HG03520 (cell line): ENCODE measurements at regions not wholly inside any gene's neighbourhood (a gene's known extent, or its start where the extent isn't known, plus 50 kb on each side); places are given as distances from the start of the nearest gene placed in this dataset.

ENCODE experiments used
- ATAC-seq: cut with Tn5 transposase; IDR thresholded peaks from one replicate; pipeline ENCODE4 v1.9.1; 2021; ENCODE audit warnings: mild to moderate bottlenecking, moderate library complexity; ENCODE audit not compliant: unreplicated experiment

DNA sequence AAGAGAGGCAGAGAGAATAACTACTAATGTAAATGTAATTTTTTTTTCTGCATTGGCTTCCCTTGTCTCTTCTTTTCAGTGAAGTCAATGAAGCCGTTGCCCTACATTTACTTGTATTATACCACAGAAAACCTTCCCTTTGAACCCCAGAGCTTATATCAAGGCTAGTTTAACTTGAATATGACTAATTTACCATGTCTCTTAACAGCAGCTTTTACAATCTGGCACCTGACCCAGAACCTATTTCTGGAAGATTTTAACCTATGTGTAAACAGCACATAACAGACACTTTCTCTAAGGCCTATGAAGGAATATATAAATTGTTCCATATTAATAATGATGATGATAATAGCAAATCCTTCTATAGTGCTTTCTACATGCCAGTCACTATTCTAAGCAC, 580.5 kb upstream of the NXPH2 start:
- no peak for ATAC-seq

GRCh38 chr2:139359818-139360217, 579.6 kb upstream of the NXPH2 start:
- ATAC-seq, result no peak

DNA sequence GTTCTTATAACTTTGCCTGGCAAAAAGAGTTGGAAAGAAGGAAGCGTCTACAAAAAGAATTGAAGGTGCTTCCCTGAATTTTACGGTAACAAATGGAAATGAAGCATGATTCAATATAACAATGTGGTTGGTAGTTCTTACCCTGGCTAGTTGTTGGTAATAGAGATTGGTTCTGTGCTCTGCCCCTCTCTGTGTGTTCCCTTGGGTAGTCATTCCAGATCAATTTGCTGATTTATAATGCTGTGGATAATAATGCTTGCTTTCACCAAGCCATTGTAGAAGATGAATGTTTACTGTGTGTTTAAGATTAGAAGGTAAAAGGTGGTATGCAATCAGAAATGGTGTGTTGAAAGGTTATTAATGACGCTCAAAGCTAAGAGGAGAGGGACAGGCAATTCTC, 577.8 kb upstream of the NXPH2 start:
- ATAC-seq, result no peak

- no peak for ATAC-seq
These were observed 574.3 kb upstream of the NXPH2 start for GRCh38 chr2:139354518-139354917.

DNA sequence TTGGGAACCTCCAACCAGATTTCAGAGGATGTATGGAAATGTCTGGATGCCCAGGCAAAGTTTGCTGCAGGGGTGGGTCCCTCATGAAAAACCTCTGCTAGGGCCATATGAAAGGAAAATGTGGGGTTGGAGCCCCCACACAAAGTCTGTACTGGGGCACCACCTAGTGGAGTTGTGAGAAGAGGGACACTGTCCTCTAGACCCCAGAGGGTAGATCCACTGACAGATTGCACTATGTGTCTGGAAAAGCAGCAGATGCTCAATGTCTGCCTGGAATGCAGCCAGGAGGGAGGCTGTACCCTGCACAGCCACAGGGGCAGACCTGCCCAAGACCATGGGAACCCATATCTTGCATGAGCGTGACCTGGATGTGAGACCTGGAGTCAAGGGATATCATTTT, 573.7 kb upstream of the NXPH2 start:
- no peak for ATAC-seq

- ATAC-seq, result no peak
These were observed 537.1 kb upstream of the NXPH2 start for GRCh38 chr2:139317259-139317658.

GRCh38 chr2:139314059-139314458, 533.9 kb upstream of the NXPH2 start:
- no peak for ATAC-seq

DNA sequence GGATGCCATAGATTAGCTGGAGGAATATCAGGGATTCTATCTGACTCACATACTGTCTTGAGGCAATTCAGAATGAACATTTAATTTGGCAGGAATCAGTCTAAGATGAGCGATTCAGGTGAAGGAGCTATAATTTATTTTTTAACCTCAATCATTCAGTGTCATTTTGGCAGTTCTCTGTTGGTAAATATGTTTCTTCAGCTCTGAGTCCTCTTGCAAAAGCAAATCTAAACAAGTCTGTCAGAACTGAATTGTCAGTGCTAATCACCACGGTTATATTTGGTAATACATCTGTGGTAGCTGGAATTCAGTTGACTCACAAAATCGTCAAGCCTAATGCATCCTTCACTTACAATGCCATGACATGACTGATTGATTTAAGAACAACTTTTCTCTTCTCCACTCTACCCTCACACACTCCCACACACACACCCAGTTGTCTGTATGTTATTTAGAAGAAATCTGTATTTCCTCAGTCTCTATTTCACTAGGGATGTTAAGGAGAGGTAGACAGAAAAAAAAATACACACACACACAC, 516.6 kb upstream of the NXPH2 start:
- ATAC-seq, result no peak

DNA sequence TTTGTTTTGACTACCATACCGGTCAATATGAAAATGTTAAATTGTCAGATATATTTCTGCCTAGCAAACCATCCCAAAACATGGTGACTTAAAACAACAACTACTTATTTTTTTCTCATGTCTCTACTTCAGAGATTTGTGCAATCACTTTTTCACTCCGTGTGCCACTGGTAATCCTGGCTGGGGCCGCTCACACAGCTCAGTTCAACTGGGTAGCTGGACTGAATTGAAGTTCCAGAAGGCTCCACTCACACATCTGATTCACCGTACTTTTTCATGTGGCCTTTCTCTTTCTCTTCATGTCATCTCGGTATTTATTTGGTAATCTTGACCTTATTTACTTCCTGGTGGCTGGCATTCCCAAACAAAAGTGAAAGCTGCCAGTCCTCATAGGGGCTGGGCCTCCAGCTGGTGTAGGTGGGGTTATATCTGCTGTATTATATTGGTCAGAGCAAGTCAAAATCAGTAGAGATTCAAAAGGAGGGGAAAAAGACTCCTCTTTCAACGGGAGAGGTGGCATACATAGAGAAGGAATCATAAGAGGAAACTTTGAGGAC, 513.9 kb upstream of the NXPH2 start:
- no peak for ATAC-seq

DNA sequence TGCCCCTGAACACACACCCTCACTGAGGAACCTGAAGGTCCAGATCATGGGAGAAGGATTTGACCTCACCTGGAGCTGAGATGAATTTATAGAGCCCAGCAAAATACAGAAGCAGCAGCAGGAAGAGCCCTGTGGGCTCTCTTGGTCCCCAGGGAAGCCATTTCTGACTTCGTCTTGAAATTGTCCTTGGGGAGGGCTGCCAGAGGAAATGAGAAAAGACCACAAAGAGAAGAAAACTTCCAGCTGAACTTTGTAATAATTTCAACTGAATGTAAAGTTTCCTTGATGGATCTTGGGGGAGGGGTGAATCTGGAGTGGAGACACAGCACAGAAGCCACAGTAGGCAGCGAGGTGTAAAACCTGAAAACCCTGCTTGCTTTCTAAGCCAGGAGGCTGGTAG, 500.9 kb upstream of the NXPH2 start:
- no peak for ATAC-seq

GRCh38 chr2:139271879-139272278, 491.7 kb upstream of the NXPH2 start:
- no peak for ATAC-seq

DNA sequence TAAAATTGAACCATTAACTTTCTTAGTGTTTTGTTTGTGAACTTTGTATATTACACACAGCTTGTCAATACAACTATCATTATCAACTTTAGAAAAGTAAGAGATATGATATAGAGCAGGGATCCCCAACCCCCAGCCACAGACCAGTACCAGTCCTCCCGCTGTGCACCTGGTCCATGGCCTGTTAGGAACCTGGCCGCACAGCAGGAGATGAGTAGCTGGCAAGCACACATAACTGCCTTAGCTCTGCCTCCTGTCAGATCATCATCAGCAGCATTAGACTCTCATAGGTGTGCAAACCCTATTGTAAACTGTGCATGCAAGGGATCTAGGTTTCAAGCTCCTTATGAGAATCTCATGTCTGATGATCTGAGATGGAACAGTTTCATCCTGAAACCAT, 491.0 kb upstream of the NXPH2 start:
- ATAC-seq, result no peak

- ATAC-seq, result no peak
These were observed 479.9 kb upstream of the NXPH2 start for GRCh38 chr2:139260052-139260430.

- no peak for ATAC-seq
These were observed 479.3 kb upstream of the NXPH2 start for GRCh38 chr2:139259422-139260051.

DNA sequence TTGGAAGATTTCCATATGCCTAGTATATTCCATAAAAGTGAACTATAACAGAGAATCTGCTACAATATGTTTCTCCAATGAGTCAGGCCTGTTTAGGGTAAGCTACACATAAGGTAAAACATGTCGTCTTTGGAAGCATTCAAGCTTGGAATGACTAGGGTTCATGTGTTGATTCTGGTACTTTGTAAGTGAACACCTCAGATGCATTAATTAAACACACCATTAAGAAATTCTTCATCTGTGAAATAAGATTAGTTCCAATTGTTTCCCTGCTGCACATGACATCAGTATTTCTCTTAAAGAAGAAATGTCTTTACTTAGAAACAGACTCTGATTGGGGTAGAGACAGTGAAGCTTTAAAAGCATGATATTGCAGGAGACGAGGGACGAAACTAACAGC, 461.1 kb upstream of the NXPH2 start:
- ATAC-seq, result no peak

- ATAC-seq, result no peak
These were observed 456.8 kb upstream of the NXPH2 start for GRCh38 chr2:139237023-139237422.

- no peak for ATAC-seq
These were observed 450.7 kb upstream of the NXPH2 start for GRCh38 chr2:139230881-139231280.

GRCh38 chr2:139228276-139228675, 448.1 kb upstream of the NXPH2 start:
- no peak for ATAC-seq

DNA sequence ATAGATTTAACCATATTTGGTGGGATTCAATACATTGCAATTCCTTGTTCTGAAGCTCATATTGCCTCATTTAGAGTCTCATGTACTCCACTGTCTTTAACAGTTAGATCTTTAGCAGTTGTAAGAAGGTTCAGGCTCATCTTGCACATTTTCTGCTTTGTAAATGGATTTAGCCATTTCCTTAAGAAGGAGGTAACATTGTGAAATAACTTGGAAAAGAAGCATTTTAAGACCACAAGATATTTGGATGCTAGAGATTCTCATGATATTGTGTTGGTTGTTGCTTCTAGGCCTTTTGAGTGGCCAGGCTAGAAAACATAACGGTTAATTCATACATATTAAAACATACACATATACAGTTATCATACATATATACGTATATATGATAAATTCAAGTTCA, 445.8 kb upstream of the NXPH2 start:
- ATAC-seq, result no peak

DNA sequence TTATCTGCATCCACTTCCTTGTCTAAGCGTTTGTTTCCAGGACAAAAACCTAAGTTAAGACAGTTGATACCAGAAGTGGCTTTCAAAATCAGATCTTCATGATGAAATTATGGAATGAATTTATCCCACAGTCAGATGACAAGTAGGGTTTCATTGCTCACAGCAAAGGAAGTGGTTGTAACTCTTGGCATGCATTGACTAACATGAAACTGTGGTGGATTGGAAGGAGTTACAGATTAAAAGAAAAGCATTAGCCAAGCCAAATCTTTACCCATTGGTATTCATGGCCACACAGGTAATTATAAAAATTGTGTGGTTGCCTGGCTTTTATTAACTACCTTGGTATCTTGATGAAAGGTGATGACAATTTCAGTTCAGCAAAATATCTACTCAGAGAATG, 438.0 kb upstream of the NXPH2 start:
- ATAC-seq, result no peak

DNA sequence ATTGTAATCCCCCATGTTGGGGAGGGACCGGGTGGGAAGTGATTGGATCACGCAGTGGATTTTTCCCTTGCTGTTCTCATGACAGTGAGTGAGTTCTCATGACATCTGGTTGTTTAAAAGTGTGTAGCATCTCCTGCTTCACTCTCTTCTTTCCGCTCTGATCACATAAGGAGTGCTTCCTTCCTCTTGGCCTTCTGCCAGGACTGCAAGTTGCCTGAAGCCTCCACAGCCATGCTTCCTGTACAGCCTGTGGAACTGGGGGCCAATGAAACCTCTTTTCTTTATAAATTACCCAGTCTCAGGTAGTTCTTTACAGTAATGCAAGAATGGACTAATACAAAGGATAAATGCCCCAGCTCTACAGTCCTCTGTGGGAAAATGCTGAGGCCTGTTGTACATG, 437.5 kb upstream of the NXPH2 start:
- no peak for ATAC-seq

DNA sequence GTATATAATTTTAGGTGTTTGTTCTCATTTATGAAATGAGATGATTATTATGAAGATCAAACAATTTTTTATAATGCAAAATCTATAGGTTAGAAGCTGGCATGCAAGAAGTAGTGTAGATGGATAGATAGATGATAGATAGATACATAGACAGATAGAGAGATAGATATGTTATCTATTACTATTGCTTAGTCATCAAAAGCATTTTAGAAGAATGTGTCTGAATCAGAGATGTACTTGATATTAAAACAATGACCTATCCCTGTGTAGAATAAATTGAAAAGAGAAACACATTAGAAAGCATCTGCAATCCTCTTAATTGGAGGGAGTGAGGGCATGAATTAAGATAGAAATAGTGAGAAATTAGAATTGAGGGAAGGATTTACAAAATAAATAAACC, 436.2 kb upstream of the NXPH2 start:
- ATAC-seq, result no peak

GRCh38 chr2:139214801-139215200, 434.6 kb upstream of the NXPH2 start:
- no peak for ATAC-seq
